Osteocyte (in vitro differentiated cells): ENCODE measurements at regions not wholly inside any gene's neighbourhood (a gene's known extent, or its start where the extent isn't known, plus 50 kb on each side); places are given as distances from the start of the nearest gene placed in this dataset.

Source experiments
- DNase-seq: peaks from one replicate; pipeline ENCODE4 v3.0.0; 2021; ENCODE audit warnings: mixed read lengths; ENCODE audit not compliant: unreplicated experiment; ENCODE audit errors: extremely low spot score
- H3K27ac Mint-ChIP-seq: one replicate; pipeline ENCODE4 v1.8.0; 2021; ENCODE audit warnings: mild to moderate bottlenecking, mixed read lengths; ENCODE audit not compliant: unreplicated experiment
- H3K27me3 Mint-ChIP-seq: one replicate; pipeline ENCODE4 v1.8.0; 2021; ENCODE audit warnings: mixed read lengths; ENCODE audit not compliant: unreplicated experiment
- H3K36me3 Mint-ChIP-seq: one replicate; pipeline ENCODE4 v1.8.0; 2021; ENCODE audit warnings: mixed read lengths; ENCODE audit not compliant: unreplicated experiment
- H3K4me1 Mint-ChIP-seq: one replicate; pipeline ENCODE4 v1.8.0; 2021; ENCODE audit warnings: mixed read lengths; ENCODE audit not compliant: unreplicated experiment
- H3K4me3 Mint-ChIP-seq: one replicate; pipeline ENCODE4 v1.8.0; 2021; ENCODE audit warnings: mild to moderate bottlenecking, moderate library complexity, mixed read lengths; ENCODE audit not compliant: unreplicated experiment
- H3K9me3 Mint-ChIP-seq: one replicate; pipeline ENCODE4 v1.8.0; 2021; ENCODE audit warnings: mixed read lengths; ENCODE audit not compliant: unreplicated experiment
- TF ChIP-seq, protein P1 (sequence below): fragments of 200-600 bp; sonication (generic); IDR thresholded peaks from 2 replicates; pipeline ENCODE4 v1.5.0; 2021; ENCODE audit warnings: antibody characterized with exemption, mild to moderate bottlenecking, moderate library complexity

- Mint-ChIP-seq H3K27ac (no peak overlapping the region), H3K36me3 (no peaks in the 10 kb centered on the region), H3K4me3 (no peak overlapping the region), H3K27me3 (peaks cover 33% of the 10 kb centered on the region), H3K4me1 (peaks cover 7% of the 10 kb centered on the region), H3K9me3 (no peaks in the 10 kb centered on the region)
- TF ChIP-seq, protein P1, sequence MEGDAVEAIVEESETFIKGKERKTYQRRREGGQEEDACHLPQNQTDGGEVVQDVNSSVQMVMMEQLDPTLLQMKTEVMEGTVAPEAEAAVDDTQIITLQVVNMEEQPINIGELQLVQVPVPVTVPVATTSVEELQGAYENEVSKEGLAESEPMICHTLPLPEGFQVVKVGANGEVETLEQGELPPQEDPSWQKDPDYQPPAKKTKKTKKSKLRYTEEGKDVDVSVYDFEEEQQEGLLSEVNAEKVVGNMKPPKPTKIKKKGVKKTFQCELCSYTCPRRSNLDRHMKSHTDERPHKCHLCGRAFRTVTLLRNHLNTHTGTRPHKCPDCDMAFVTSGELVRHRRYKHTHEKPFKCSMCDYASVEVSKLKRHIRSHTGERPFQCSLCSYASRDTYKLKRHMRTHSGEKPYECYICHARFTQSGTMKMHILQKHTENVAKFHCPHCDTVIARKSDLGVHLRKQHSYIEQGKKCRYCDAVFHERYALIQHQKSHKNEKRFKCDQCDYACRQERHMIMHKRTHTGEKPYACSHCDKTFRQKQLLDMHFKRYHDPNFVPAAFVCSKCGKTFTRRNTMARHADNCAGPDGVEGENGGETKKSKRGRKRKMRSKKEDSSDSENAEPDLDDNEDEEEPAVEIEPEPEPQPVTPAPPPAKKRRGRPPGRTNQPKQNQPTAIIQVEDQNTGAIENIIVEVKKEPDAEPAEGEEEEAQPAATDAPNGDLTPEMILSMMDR = no peak
- no peak for DNase-seq
Measured at GRCh38 chr2:205930209-205930608, 155.8 kb downstream of the INO80D start.

GRCh38 chr2:205929246-205929942, 156.6 kb downstream of the INO80D start:
- no peaks in the 10 kb centered on the region for H3K36me3 Mint-ChIP-seq
- TF ChIP-seq, protein P1 = no peak
- DNase-seq = no peak
- H3K27me3 Mint-ChIP-seq = peaks cover 40% of the 10 kb centered on the region
- H3K9me3 Mint-ChIP-seq = no peaks in the 10 kb centered on the region
- peaks cover 7% of the 10 kb centered on the region for H3K4me1 Mint-ChIP-seq
- no peak overlapping the region for H3K4me3 Mint-ChIP-seq
- H3K27ac Mint-ChIP-seq = no peak overlapping the region

GRCh38 chr2:205925373-205926337, 160.3 kb downstream of the INO80D start:
- H3K27ac Mint-ChIP-seq = no peak overlapping the region
- no peaks in the 10 kb centered on the region for H3K9me3 Mint-ChIP-seq
- H3K4me1 Mint-ChIP-seq = peaks cover 7% of the 10 kb centered on the region
- peak overlapping the region; percentile 67 for H3K4me3 Mint-ChIP-seq
- peaks cover 68% of the 10 kb centered on the region for H3K27me3 Mint-ChIP-seq
- H3K36me3 Mint-ChIP-seq = no peaks in the 10 kb centered on the region
- TF ChIP-seq, protein P1 = peak; percentile 99
- DNase-seq = peak; percentile 91

GRCh38 chr2:205924676-205925075, 161.3 kb downstream of the INO80D start:
- TF ChIP-seq, protein P1 = no peak
- Mint-ChIP-seq H3K36me3 (no peaks in the 10 kb centered on the region), H3K4me1 (peaks cover 7% of the 10 kb centered on the region), H3K4me3 (no peak overlapping the region), H3K27me3 (peaks cover 74% of the 10 kb centered on the region), H3K9me3 (no peaks in the 10 kb centered on the region), H3K27ac (no peak overlapping the region)
- no peak for DNase-seq

DNA sequence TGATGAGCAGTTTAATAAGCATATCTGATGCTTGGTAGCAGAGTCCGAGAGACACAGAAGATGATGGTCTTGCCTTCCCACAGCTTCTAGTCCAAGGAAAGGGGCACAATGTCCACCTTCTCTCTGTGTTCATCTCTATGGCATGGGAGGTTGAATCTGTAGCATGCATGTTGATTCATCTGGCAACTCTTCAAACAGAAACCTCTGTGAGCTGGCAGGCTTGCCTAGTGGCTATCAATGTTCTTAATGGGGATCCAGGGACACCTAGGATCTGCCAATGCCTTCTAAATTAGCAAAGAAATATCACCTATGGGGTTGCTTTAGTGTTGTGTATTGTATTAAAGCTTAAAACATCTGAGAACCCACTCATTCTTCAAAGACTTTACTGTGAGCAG, 170.8 kb downstream of the INO80D start:
- no peak for DNase-seq
- Mint-ChIP-seq H3K27me3 (peaks cover 61% of the 10 kb centered on the region), H3K36me3 (no peaks in the 10 kb centered on the region), H3K9me3 (peaks cover 3% of the 10 kb centered on the region), H3K4me3 (no peak overlapping the region), H3K27ac (no peak overlapping the region), H3K4me1 (no peaks in the 10 kb centered on the region)
- TF ChIP-seq, protein P1 = no peak
